Islet of Langerhans (tissue), 1 donor: ENCODE measurements at regions not wholly inside any gene's neighbourhood (a gene's known extent, or its start where the extent isn't known, plus 50 kb on each side); places are given as distances from the start of the nearest gene placed in this dataset.

Experiments
- FAIRE-seq: peaks from one replicate; lab custom pipeline; 2011; peaks lifted over from hg19 to GRCh38; lab: Jason Lieb, UNC

DNA sequence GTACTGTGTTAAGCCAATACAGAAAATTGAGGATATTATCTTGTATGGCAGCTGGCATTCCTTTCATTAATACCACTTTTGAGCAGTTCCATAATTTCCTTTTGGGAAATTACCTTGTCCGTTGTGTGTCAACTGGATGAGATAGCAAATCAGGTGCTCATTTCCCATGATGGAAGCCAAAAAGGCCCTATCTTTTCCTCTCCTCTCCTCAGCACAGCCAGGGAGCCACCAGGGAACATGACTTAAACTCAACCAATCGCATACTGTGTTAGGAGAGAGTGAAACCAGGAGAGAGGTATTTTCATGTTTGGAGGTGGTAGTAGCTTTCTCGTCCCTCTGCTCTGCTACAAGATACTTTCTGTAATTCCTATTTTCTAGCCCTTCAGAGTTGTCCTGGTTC is 96.1 kb upstream of the TOX3 start:
- no peak for FAIRE-seq

DNA sequence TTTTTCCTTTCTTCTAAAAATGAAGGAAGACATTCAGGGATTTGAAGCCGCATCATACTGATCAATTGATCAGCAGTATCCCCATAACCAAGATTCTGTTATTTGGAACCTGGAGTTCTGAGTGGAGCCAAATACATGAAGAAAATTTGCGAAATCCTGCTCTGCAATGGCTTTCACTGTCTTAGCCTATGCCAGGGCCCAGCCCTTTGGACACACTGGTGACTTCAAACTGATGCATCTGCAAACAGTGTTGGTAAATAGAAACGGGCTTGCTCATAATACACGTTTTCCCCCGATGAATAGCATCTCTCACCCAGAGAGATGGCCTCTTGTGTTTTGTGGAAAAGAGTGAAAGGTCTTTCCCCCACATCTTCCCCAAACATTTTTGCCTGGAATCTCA is 87.6 kb upstream of the TOX3 start:
- FAIRE-seq = no peak

DNA sequence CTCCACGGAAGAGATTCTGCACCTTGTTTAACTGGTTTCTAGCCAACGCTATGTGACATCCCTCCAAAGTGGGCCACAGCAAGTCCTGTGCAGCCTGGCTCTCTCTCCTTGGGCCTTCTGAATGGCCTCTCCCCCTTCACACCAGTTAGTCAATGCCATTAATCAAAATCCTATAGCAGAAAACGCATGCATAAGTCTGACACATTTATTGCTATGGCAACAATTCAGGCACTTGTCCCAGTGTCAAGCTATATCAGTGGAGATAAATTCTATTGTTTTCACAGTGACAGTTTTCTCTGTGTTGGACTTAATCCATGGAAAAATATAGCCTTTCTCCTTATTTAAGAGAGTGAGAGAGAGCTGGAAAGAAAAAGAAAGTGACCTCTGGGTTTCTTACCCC is 87.2 kb upstream of the TOX3 start:
- no peak for FAIRE-seq

DNA sequence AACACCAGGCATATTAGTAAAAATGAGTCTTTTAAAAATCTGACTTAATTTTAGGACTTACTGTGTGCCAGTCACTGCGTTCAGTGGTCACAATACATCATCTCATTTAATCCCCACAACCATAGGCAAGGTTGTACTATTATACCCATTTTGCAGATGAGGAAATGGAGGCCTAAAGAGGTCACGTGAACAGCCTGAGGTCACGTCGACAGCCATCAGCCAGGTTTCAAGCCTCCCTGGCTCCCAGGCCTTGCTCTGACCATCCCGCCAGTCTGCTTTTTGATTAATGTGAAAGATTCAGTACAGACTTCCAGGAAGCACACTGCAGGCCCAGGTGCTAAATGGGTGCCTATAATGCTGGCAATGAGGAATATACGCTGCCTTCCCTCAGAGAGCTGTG is 86.3 kb upstream of the TOX3 start:
- no peak for FAIRE-seq

DNA sequence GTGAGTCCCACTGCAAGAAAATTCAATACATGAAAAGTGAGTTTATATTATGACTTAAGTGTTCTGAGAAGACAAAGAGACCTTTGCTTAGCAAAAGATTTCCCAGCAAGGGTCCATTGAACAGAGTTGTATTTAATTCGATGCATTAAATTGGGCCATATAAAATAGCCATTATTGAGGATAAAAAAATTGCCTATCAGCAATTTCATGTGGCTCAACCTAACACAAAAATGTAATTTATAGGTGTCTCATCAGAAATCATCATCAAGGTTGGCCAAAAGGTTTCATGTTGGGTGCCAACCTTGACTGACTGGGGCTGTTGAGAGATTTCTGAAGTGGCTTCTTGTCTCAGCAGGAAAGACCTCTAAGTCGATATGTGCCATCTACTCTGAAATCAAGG is 84.8 kb upstream of the TOX3 start:
- no peak for FAIRE-seq

DNA sequence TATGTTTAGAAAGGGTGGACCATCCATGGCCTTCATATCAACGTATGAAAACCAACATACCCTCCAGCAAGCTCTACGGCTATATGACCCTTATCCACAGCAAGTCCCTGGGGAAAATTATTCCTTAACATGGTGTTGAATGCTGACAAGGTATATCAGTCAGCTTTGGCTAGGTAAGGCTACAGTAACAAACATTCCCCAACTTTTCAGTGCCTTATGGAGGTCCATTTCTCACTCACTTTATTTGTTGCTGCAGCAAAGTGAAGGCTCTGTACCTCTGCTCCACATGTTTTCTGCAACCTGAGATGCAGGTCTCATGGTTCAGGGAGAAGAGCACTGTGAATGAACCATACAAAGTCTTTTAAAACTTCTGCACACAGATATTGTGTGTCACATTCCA is 83.8 kb upstream of the TOX3 start:
- FAIRE-seq = no peak

DNA sequence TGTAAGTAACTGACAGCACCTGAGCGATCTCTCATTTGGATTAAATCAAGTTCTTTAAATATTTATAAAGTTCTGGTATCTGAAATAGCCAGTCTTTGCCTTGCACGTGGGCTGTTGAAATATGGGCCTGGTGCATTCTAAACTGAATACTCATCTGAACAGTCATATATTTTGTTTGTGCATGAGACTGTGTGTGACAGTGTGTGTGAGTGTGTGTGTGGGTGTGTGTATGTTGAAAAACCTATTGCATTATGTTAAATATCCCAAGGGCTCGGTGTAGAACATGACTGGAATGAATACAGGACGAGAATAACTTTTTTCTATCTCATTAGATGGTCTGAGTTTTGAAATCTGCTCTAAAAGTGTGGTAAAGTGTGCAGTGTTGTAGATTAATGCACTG is 82.4 kb upstream of the TOX3 start:
- no peak for FAIRE-seq

DNA sequence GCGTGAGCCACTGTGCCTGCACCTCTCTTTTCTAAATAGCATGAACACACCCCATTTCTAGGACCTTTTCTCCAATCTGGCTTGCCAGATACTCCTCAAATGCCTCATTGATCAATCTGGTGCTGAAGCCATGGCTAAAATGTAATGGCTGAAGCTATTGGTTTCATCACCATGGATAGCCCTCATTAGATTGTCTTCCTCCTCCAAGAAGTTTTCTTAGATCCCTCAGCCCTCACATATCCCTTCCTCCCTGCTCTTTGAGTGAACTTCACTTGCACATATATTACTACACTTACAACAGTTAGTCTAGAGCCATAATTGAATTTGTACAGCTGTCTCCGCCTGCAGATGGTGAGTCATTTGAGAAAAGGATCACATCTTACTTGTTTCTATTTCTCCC is 77.9 kb upstream of the TOX3 start:
- no peak for FAIRE-seq

DNA sequence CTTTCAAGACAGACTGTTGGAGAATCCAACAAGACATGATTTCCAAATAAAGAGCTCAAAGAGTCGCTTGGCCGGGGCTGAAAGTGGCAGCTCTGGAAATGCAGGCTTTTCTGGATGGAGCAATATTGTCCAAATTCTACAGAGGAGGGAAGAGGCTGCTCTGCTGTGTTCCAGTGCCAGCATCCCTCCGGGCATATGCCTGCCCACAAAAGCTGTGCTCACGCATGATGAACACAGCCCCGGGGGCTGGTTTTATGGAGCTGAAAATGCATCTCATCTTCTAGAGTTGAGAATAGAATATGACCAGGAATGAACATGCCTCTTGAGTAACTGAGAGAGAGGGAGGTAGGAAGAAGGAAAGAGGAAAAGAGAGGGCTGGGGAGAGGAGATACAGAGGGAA is 74.7 kb upstream of the TOX3 start:
- no peak for FAIRE-seq

DNA sequence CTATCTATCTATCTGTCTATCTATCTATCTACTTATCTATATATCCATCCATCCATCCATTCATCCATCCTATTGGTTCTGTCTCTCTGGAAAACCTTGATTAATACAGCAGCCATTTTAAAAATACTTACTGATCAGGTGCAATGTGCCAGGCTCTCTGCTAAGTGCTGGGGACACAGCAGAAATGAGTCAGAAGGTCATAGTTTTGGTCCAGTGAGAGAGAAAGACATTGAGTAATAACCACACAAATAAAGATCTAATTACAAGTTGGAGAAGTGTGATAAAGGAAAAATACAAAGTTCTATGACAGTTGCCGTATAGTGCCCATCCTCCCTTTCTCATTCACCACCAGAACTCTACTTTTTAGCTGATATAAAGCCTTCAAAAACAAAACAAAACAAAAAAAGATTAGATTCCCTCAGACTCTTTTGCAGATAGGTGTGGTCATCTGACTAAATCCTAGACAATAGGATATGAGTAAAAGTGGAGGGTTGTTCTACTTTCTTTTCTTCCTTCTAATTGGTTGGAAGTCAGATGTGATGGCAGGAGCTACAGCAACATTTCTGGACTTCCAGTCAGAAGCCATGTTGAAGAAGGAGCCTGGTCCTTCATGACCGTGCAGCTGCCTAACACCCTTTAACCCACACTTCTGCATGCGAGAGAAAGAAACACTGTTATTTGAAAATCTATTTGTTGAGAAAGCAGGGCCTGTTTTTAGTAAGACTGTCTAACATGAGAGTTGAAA is 72.0 kb upstream of the TOX3 start:
- FAIRE-seq = no peak

DNA sequence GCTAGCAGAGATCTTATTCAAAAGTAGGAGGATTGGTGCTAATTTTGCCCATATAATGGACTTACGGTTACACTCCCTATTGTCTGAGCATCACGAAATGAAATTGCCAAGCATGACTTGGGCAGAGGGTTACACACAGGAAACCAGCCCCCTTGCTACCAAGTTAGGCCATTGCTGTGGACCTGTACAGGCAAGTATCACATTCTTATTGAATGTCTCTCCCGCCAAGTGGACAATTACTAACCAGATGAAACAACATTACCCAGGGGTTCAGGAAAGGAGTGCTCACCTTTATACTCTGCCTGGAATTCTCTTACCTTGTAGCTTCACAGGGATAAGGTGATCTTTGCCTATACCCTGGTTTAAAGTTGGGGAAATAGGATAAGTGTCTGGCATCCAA is 70.6 kb upstream of the TOX3 start:
- no peak for FAIRE-seq

DNA sequence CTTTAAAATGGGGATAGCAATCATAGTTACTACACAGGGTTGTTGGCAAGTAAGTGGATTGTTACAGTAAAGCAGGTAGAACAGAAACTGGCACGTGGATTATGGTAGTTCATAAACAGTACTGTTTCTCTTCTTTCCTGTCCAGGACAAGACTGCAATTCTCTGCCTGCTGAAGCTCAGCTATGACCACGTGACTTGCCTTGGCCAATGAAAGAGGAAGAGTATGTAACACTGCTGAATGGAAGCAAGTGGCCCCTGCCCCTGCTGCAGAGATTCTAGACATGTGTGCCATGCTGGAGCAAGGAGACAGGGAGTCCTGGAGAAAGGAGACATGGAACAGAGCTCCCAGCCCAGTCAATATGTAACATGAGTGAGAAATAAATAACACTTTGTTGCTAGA is 66.6 kb upstream of the TOX3 start:
- FAIRE-seq = no peak

DNA sequence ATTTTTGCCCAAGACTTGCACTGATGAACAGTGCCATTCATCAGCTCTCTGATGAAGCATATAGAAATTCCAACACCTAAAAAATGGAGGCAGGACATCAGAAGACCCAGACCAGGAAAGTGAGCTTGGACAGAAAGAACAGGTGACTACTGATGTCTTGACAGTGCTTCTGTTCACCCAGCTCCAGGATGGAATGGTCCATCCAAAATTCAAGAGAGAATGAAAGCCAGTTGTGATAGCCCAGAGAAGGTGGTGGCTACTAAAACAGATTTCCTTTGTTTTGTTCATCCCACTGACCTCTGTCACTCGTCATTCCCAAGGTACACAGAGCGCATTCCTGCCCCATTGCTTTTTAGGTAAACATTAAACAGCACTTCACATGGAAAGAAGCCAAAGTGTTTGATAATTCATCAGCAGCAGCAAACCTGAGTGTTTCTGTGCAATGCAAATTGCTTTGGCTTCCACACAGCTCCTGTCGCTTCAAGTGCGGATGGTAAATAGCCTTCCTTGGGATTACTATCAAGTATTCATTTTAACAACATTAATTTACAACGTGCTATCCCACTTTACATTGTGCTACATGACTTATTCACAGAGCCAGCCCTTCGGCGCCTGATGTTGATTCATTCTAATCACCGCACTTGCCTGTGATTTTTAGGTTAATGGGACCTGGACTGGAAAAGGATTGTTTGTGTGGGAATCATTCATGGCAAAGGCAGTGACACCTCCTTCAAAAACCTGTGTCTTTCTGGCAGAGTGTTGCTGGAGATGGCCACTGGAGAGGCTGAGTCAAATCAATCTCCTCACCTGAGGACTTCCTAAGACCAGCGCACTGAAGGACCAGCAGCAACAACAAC is 65.1 kb upstream of the TOX3 start:
- FAIRE-seq = peak; percentile 97

DNA sequence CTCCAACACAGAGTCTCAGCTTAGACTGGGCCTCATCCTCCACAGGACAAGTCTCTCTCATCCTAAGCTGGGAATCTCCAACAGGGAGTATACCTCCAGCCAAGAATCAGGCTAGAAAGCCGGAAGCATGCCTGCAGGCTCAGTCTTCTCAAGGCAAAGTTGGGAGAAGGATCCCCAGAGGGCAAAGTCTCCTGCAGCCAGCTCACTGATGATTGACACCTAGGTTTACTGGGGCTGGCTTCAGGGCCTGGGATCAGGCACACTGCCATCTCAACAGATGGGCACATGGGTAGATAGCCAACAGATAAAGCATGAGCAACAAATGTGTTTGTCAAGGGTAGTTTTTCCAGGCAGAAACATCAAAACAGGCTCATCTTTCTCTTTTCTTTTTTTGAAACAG is 56.1 kb upstream of the TOX3 start:
- FAIRE-seq = no peak

DNA sequence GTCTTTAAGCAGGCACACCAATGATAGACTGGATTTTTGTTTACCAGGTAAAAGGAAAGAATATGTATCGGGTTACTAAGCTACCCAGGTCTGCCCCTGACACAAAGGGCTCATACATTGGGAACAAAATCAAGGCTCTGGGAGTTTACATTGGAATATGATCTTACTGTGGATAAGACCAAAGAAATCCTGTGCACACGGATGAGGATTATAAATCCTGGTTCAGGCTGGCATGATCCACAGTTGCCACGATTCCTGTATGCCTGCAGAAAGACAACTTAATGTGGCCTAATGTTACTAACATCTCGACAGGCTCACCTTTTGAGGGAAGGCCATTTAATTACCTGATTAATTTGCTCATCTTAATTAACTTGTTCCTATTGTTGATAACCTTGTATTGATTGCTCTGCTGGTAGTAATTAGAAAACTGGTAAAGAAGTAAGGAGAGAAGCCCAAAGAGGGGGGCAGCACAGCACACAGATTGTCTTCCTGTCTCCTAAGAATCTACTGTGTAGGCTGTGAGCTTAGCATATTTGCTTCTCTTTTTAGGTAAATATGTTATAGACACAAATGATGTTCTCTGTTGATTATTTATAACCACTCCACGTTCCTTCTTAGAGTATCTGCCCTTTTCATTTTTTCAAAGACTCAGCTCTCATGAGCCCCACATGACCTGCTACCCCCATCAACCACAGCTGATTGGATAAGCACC is 51.0 kb upstream of the TOX3 start:
- FAIRE-seq = no peak

DNA sequence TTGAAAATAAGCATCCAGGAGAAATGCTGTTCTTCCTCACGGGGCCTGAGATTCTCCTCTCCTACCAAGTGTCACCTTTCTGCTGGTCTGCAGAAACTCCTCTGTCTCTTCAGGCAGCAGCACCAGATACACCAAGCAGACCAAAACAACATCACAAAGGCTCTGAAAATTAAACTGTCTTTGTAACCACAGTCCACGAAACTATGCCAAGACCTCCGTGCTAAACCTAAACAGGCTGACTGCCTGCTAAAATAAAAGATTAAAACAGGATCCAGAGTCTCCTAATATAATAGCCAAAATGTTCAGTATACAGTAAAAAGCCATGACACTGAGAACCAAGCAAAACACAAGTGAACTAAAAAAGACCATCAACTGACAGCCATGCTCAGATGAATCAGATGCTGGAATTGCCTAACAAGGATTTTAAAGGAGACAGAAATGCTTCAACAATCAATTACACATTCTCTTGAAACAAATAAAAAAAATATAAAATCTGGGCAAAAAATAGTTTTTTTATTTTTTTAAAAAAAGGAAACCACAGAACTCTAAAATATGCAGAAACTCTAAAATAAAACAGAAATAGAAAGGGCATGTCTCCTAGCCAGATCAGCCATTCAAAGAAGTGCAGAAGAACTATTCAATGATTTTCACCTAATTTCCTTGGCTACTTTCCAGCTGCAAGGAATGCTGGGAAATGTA is 50.3 kb upstream of the TOX3 start:
- peak; percentile 79 for FAIRE-seq
